HCT116 (cell line): ENCODE measurements at regions not wholly inside any gene's neighbourhood (a gene's known extent, or its start where the extent isn't known, plus 50 kb on each side); places are given as distances from the start of the nearest gene placed in this dataset.

ENCODE experiments used
- CBX3 ChIP-seq: IDR thresholded peaks from 2 replicates; pipeline ENCODE4 v1.6.1; 2012; ENCODE audit warnings: low read depth
- ELF1 ChIP-seq: IDR thresholded peaks from 2 replicates; pipeline ENCODE4 v1.6.1; 2012; ENCODE audit warnings: low read depth, borderline replicate concordance
- EZH2 ChIP-seq: fragments of 200-600 bp; sonication (generic); IDR thresholded peaks from 2 replicates; pipeline ENCODE4 v1.6.1; 2017; ENCODE audit warnings: antibody characterized with exemption, mixed run types
- EZH2phosphoT487 ChIP-seq: fragments of 200-600 bp; IDR thresholded peaks from 2 replicates; pipeline ENCODE4 v1.6.1; 2018; ENCODE audit warnings: antibody characterized with exemption, borderline replicate concordance
- POLR2A ChIP-seq: IDR thresholded peaks from 2 replicates; pipeline ENCODE4 v1.7.0; 2011; ENCODE audit warnings: borderline replicate concordance; ENCODE audit not compliant: insufficient read depth, insufficient read length; ENCODE audit errors: extremely low read depth
- SIN3A ChIP-seq: IDR thresholded peaks from 2 replicates; pipeline ENCODE4 v1.6.1; 2012; ENCODE audit warnings: low read depth
- SP1 ChIP-seq: IDR thresholded peaks from 2 replicates; pipeline ENCODE4 v1.6.1; 2012; ENCODE audit warnings: low read depth
- YY1 ChIP-seq: IDR thresholded peaks from 2 replicates; pipeline ENCODE4 v1.6.1; 2011; ENCODE audit warnings: low read length, low read depth, moderate library complexity, mild to moderate bottlenecking; ENCODE audit not compliant: insufficient replicate concordance; ENCODE audit errors: extremely low read depth
- TF ChIP-seq, protein P1 (sequence below): IDR thresholded peaks from 2 replicates; pipeline ENCODE4 v1.6.1; 2012; ENCODE audit warnings: low read depth
- TF ChIP-seq, protein P2 (sequence below), 3 experiments: fragments of 200-600 bp in 1 of 3; sonication (generic) in 1 of 3; IDR thresholded peaks in 2 of 3; conservative IDR thresholded peaks in 1 of 3; 2 replicates each; pipeline ENCODE4 v1.5.1; 2012 to 2017; ENCODE audit warnings: low read depth in 2 of 3, low read length in 2 of 3, antibody characterized with exemption in 1 of 3, borderline replicate concordance in 1 of 3, control low read depth in 1 of 3, mild to moderate bottlenecking in 1 of 3, mixed read lengths in 1 of 3, mixed run types in 1 of 3, moderate library complexity in 1 of 3; ENCODE audit not compliant: insufficient read depth in 1 of 3
- TF ChIP-seq, protein P3 (sequence below): IDR thresholded peaks from 2 replicates; pipeline ENCODE4 v1.6.1; 2012

DNA sequence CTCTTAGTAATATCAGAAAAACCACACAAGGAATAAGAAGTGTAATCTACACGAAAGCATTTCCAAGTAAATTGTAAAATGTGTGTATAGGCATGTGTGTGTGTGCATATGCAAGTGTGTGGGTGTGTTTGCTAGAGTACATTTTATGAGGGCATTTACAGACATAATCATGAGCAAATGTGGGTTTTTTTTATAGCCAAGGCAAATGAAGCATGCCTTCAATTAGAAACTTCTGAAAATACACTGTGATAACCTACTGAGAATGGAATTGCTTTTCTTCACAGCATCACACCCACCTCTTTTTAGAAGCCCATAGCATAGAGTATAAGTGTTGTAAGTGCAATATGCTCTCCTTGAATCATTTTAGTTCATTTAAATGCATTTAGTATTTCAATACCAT, 1721.1 kb downstream of the GRIK2 start (continued):
- TF ChIP-seq, protein P1, sequence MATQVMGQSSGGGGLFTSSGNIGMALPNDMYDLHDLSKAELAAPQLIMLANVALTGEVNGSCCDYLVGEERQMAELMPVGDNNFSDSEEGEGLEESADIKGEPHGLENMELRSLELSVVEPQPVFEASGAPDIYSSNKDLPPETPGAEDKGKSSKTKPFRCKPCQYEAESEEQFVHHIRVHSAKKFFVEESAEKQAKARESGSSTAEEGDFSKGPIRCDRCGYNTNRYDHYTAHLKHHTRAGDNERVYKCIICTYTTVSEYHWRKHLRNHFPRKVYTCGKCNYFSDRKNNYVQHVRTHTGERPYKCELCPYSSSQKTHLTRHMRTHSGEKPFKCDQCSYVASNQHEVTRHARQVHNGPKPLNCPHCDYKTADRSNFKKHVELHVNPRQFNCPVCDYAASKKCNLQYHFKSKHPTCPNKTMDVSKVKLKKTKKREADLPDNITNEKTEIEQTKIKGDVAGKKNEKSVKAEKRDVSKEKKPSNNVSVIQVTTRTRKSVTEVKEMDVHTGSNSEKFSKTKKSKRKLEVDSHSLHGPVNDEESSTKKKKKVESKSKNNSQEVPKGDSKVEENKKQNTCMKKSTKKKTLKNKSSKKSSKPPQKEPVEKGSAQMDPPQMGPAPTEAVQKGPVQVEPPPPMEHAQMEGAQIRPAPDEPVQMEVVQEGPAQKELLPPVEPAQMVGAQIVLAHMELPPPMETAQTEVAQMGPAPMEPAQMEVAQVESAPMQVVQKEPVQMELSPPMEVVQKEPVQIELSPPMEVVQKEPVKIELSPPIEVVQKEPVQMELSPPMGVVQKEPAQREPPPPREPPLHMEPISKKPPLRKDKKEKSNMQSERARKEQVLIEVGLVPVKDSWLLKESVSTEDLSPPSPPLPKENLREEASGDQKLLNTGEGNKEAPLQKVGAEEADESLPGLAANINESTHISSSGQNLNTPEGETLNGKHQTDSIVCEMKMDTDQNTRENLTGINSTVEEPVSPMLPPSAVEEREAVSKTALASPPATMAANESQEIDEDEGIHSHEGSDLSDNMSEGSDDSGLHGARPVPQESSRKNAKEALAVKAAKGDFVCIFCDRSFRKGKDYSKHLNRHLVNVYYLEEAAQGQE, result no peak
- TF ChIP-seq CBX3 (no peak), SIN3A (no peak), EZH2phosphoT487 (no peak), EZH2 (no peak), ELF1 (no peak), YY1 (no peak), POLR2A (no peak), SP1 (no peak)
- TF ChIP-seq, protein P2, sequence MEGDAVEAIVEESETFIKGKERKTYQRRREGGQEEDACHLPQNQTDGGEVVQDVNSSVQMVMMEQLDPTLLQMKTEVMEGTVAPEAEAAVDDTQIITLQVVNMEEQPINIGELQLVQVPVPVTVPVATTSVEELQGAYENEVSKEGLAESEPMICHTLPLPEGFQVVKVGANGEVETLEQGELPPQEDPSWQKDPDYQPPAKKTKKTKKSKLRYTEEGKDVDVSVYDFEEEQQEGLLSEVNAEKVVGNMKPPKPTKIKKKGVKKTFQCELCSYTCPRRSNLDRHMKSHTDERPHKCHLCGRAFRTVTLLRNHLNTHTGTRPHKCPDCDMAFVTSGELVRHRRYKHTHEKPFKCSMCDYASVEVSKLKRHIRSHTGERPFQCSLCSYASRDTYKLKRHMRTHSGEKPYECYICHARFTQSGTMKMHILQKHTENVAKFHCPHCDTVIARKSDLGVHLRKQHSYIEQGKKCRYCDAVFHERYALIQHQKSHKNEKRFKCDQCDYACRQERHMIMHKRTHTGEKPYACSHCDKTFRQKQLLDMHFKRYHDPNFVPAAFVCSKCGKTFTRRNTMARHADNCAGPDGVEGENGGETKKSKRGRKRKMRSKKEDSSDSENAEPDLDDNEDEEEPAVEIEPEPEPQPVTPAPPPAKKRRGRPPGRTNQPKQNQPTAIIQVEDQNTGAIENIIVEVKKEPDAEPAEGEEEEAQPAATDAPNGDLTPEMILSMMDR (IDR thresholded peaks at IDR 0.05 in 2 of 3, conservative IDR thresholded peaks at IDR 0.05 in 1 of 3; ENCODE audit: borderline replicate concordance in 1 of 3, insufficient read depth in 1 of 3, low read depth in 2 of 3, low read length in 2 of 3), result no peak
- TF ChIP-seq, protein P3, sequence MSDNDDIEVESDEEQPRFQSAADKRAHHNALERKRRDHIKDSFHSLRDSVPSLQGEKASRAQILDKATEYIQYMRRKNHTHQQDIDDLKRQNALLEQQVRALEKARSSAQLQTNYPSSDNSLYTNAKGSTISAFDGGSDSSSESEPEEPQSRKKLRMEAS, result no peak
- TF ChIP-seq, all 23 proteins: peak for 0
